Mesenchymal stem cell (in vitro differentiated cells and primary cell): ENCODE measurements at regions not wholly inside any gene's neighbourhood (a gene's known extent, or its start where the extent isn't known, plus 50 kb on each side); places are given as distances from the start of the nearest gene placed in this dataset.

ENCODE experiments used
- DNase-seq: peaks from one replicate; pipeline ENCODE4 v3.0.0-alpha.2; 2013
- H2AFZ ChIP-seq: one replicate; pipeline ENCODE4 v1.6.1; 2013; ENCODE audit warnings: low read depth, mild to moderate bottlenecking, control low read depth, inconsistent platforms, low read length, moderate library complexity
- H2AK5ac ChIP-seq: 2 replicates; pipeline ENCODE4 v1.6.1; 2013; ENCODE audit warnings: low read length, moderate library complexity, mild to moderate bottlenecking, inconsistent platforms; ENCODE audit not compliant: severe bottlenecking
- H2BK120ac ChIP-seq: one replicate; pipeline ENCODE4 v1.6.1; 2013; ENCODE audit warnings: low read depth, mild to moderate bottlenecking, inconsistent platforms, low read length, moderate library complexity
- H2BK12ac ChIP-seq, 2 experiments: one replicate each; pipeline ENCODE4 v1.6.1; 2013; ENCODE audit warnings: inconsistent platforms in 2 of 2, low read length in 2 of 2, mild to moderate bottlenecking in 2 of 2, moderate library complexity in 2 of 2, control low read depth in 1 of 2
- H2BK15ac ChIP-seq: one replicate; pipeline ENCODE4 v1.6.1; 2013; ENCODE audit warnings: mild to moderate bottlenecking, low read depth, inconsistent platforms; ENCODE audit not compliant: poor library complexity, severe bottlenecking
- H2BK5ac ChIP-seq: 2 replicates; pipeline ENCODE4 v1.6.1; 2013; ENCODE audit warnings: low read depth, mild to moderate bottlenecking, low read length, control low read depth, inconsistent platforms; ENCODE audit not compliant: poor library complexity, severe bottlenecking
- H3K14ac ChIP-seq, 2 experiments: one replicate each; pipeline ENCODE4 v1.6.1; 2013; ENCODE audit warnings: inconsistent platforms in 2 of 2, low read length in 2 of 2, control low read depth in 1 of 2, mild to moderate bottlenecking in 1 of 2, moderate library complexity in 1 of 2
- H3K18ac ChIP-seq, 2 experiments: one replicate each; pipeline ENCODE4 v1.6.1; 2013; ENCODE audit warnings: inconsistent platforms in 2 of 2, low read length in 2 of 2, control low read depth in 1 of 2, low read depth in 1 of 2, mild to moderate bottlenecking in 1 of 2
- H3K23ac ChIP-seq, 2 experiments: one replicate each; pipeline ENCODE4 v1.6.1; 2013; ENCODE audit warnings: inconsistent platforms in 2 of 2, low read length in 2 of 2, mild to moderate bottlenecking in 2 of 2, moderate library complexity in 2 of 2, control low read depth in 1 of 2
- H3K27ac ChIP-seq: 2 replicates; pipeline ENCODE4 v1.5.1; 2013; ENCODE audit warnings: mild to moderate bottlenecking, moderate library complexity, low read length, control low read depth, inconsistent platforms; ENCODE audit not compliant: poor library complexity, severe bottlenecking
- H3K27me3 ChIP-seq, 2 experiments: 2 replicates each; pipeline versions ENCODE4 v1.6.1 to v1.7.0; 2013; ENCODE audit warnings: low read length in 2 of 2, mild to moderate bottlenecking in 2 of 2, moderate library complexity in 2 of 2, control low read depth in 1 of 2, inconsistent platforms in 1 of 2; ENCODE audit not compliant: control insufficient read depth in 1 of 2, insufficient read depth in 1 of 2
- H3K36me3 ChIP-seq, 2 experiments: 2 replicates each; pipeline versions ENCODE4 v1.6.1 to v1.7.0; 2013; ENCODE audit warnings: low read length in 2 of 2, control low read depth in 1 of 2, inconsistent platforms in 1 of 2, low read depth in 1 of 2, mild to moderate bottlenecking in 1 of 2; ENCODE audit not compliant: insufficient read depth in 2 of 2, control insufficient read depth in 1 of 2
- H3K4ac ChIP-seq, 2 experiments: one replicate each; pipeline ENCODE4 v1.6.1; 2013; ENCODE audit warnings: inconsistent platforms in 2 of 2, low read length in 2 of 2, mild to moderate bottlenecking in 2 of 2, moderate library complexity in 2 of 2, control low read depth in 1 of 2, low read depth in 1 of 2
- H3K4me1 ChIP-seq: 2 replicates; pipeline ENCODE4 v1.6.1; 2013; ENCODE audit warnings: low read depth, low read length, control low read depth; ENCODE audit not compliant: control insufficient read depth, insufficient read depth
- H3K4me2 ChIP-seq: 2 replicates; pipeline ENCODE4 v1.6.1; 2013; ENCODE audit warnings: low read length, mild to moderate bottlenecking, inconsistent platforms; ENCODE audit not compliant: poor library complexity, severe bottlenecking
- H3K4me3 ChIP-seq, 2 experiments: 2 replicates each; pipeline versions ENCODE4 v1.5.1 to v1.7.0; 2013; ENCODE audit warnings: low read length in 2 of 2, mild to moderate bottlenecking in 2 of 2, control low read depth in 1 of 2, low read depth in 1 of 2; ENCODE audit not compliant: insufficient read depth in 1 of 2
- H3K79me1 ChIP-seq: replicated peaks from 2 replicates; pipeline ENCODE4 v1.6.1; 2013; ENCODE audit warnings: mild to moderate bottlenecking, control low read depth, low read length, inconsistent platforms; ENCODE audit not compliant: poor library complexity, severe bottlenecking
- H3K9ac ChIP-seq: 2 replicates; pipeline ENCODE4 v1.7.0; 2013; ENCODE audit warnings: mild to moderate bottlenecking, low read length, moderate library complexity
- H3K9me3 ChIP-seq: 2 replicates; pipeline ENCODE4 v1.7.0; 2013; ENCODE audit warnings: mild to moderate bottlenecking, low read length; ENCODE audit not compliant: control insufficient read depth
- H4K8ac ChIP-seq: one replicate; pipeline ENCODE4 v1.6.1; 2013; ENCODE audit warnings: inconsistent platforms, mild to moderate bottlenecking, low read length, moderate library complexity
- H4K91ac ChIP-seq: one replicate; pipeline ENCODE4 v1.6.1; 2013; ENCODE audit warnings: mild to moderate bottlenecking, low read length, inconsistent platforms
- WGBS: methylation state at CpG from one replicate; pipeline ENCODE4 v1.1.7; 2013; ENCODE audit warnings: mixed read lengths; 5-methylcytosine and 5-hydroxymethylcytosine counted together

DNA sequence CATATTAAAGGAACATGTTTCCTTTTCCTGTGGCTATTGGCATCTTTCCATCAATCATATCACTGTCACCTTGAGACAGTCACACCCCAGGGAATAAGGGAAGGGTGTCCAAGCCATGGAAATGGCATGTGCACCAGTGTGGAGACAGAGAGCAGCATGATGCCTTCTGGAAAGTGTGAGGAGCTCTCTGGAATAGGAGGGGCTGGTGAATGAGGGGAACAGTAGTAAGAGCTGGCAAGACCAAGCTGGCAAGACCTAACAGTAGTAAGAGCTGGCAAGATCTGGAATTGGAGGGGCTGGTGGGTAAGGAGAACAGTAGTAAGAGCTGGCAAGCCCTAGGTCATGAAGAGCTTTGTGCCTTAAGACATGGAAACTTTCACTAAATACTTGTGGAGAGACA lies 186.7 kb downstream of the C1orf94 start:
- H3K27ac ChIP-seq: no peak overlapping the region
- H2BK12ac ChIP-seq: no peak overlapping the region
- no peak overlapping the region for H3K9ac ChIP-seq
- H2AK5ac ChIP-seq: no peak overlapping the region
- no peaks in the 10 kb centered on the region for H3K36me3 ChIP-seq
- H3K23ac ChIP-seq: no peak overlapping the region
- H3K4me2 ChIP-seq: no peak overlapping the region
- no peak overlapping the region for H3K4me3 ChIP-seq
- H3K18ac ChIP-seq: no peak overlapping the region
- H2AFZ ChIP-seq: no peak overlapping the region
- no peak for DNase-seq
- H2BK5ac ChIP-seq: no peak overlapping the region
- no peak overlapping the region for H3K14ac ChIP-seq
- H3K4me1 ChIP-seq: no peaks in the 10 kb centered on the region
- H2BK120ac ChIP-seq: no peak overlapping the region
- no peak overlapping the region for H3K4ac ChIP-seq
- peaks cover 0 to 79% of the 10 kb centered on the region in 2 experiments for H3K27me3 ChIP-seq
- H4K91ac ChIP-seq: no peak overlapping the region
- H2BK15ac ChIP-seq: no peak overlapping the region
- no peaks in the 10 kb centered on the region for H3K79me1 ChIP-seq
- H4K8ac ChIP-seq: no peak overlapping the region
- peaks cover 15% of the 10 kb centered on the region for H3K9me3 ChIP-seq

DNA sequence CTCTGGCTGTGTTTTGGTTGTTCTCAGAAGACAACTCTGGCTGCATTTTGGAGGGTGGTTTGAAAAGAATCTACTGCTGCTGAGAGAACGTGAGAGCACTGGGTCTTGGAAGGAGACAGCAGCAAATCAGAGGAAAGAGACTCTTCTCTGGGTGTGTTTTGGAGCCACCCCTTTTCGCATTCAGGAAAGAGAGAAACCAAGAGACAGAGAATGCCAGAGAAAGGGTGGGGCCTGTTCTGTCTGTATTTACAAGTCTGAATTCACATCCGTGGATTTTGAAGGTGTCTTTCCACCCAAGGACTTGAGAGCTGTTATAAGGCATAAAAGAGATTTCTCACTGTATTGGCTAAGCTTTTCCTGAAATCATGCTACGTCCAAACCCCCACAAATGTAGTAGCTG lies 187.2 kb downstream of the C1orf94 start:
- no peaks in the 10 kb centered on the region for H3K4me1 ChIP-seq
- H2BK120ac ChIP-seq: no peak overlapping the region
- H3K4me3 ChIP-seq: no peak overlapping the region
- DNase-seq: no peak
- H3K23ac ChIP-seq: no peak overlapping the region
- H3K9ac ChIP-seq: no peak overlapping the region
- WGBS: 60% methylated on average over 3 of the region's 4 CpGs
- H2BK12ac ChIP-seq: no peak overlapping the region
- no peak overlapping the region for H3K27ac ChIP-seq
- H2AFZ ChIP-seq: no peak overlapping the region
- H3K9me3 ChIP-seq: peaks cover 15% of the 10 kb centered on the region
- H2BK5ac ChIP-seq: no peak overlapping the region
- H4K91ac ChIP-seq: no peak overlapping the region
- H3K4me2 ChIP-seq: no peak overlapping the region
- no peak overlapping the region for H3K14ac ChIP-seq
- H3K27me3 ChIP-seq: peaks cover 0 to 77% of the 10 kb centered on the region in 2 experiments
- no peak overlapping the region for H2AK5ac ChIP-seq
- H4K8ac ChIP-seq: no peak overlapping the region
- no peak overlapping the region for H3K4ac ChIP-seq
- no peak overlapping the region for H2BK15ac ChIP-seq
- no peaks in the 10 kb centered on the region for H3K36me3 ChIP-seq
- H3K18ac ChIP-seq: no peak overlapping the region
- no peaks in the 10 kb centered on the region for H3K79me1 ChIP-seq

GRCh38 chr1:34364376-34364775 lies 187.7 kb downstream of the C1orf94 start:
- H3K9ac ChIP-seq: no peak overlapping the region
- H3K23ac ChIP-seq: no peak overlapping the region
- H2AK5ac ChIP-seq: no peak overlapping the region
- H2BK12ac ChIP-seq: no peak overlapping the region
- no peak overlapping the region for H4K8ac ChIP-seq
- H3K4me1 ChIP-seq: no peaks in the 10 kb centered on the region
- no peak overlapping the region for H3K4ac ChIP-seq
- no peaks in the 10 kb centered on the region for H3K36me3 ChIP-seq
- H3K9me3 ChIP-seq: peaks cover 15% of the 10 kb centered on the region
- no peak overlapping the region for H2BK15ac ChIP-seq
- no peak overlapping the region for H3K14ac ChIP-seq
- no peaks in the 10 kb centered on the region for H3K79me1 ChIP-seq
- H3K4me3 ChIP-seq: no peak overlapping the region
- no peak overlapping the region for H3K4me2 ChIP-seq
- H4K91ac ChIP-seq: no peak overlapping the region
- H3K27ac ChIP-seq: no peak overlapping the region
- peaks cover 0 to 77% of the 10 kb centered on the region in 2 experiments for H3K27me3 ChIP-seq
- no peak overlapping the region for H3K18ac ChIP-seq
- DNase-seq: no peak
- no peak overlapping the region for H2BK120ac ChIP-seq
- 75% methylated on average over 4 of the region's 4 CpGs for WGBS
- no peak overlapping the region for H2AFZ ChIP-seq
- no peak overlapping the region for H2BK5ac ChIP-seq

GRCh38 chr1:34365295-34365694 lies 188.6 kb downstream of the C1orf94 start:
- no peak overlapping the region for H3K18ac ChIP-seq
- no peak overlapping the region for H2BK12ac ChIP-seq
- peaks cover 0 to 82% of the 10 kb centered on the region in 2 experiments for H3K27me3 ChIP-seq
- no peak overlapping the region for H2AFZ ChIP-seq
- H3K4ac ChIP-seq: no peak overlapping the region
- no peak overlapping the region for H2BK15ac ChIP-seq
- no peak overlapping the region for H3K23ac ChIP-seq
- no peak overlapping the region for H2BK120ac ChIP-seq
- H3K4me3 ChIP-seq: no peak overlapping the region
- no peak overlapping the region for H3K27ac ChIP-seq
- no peaks in the 10 kb centered on the region for H3K4me1 ChIP-seq
- H3K14ac ChIP-seq: no peak overlapping the region
- H3K4me2 ChIP-seq: no peak overlapping the region
- H3K9me3 ChIP-seq: peaks cover 15% of the 10 kb centered on the region
- no peak overlapping the region for H2AK5ac ChIP-seq
- no peak overlapping the region for H4K8ac ChIP-seq
- no peak overlapping the region for H3K9ac ChIP-seq
- no peak overlapping the region for H4K91ac ChIP-seq
- 67% methylated on average over 1 of the region's 1 CpG for WGBS
- no peak for DNase-seq
- H3K36me3 ChIP-seq: no peaks in the 10 kb centered on the region
- no peaks in the 10 kb centered on the region for H3K79me1 ChIP-seq
- H2BK5ac ChIP-seq: no peak overlapping the region
